Nephron progenitor cell (in vitro differentiated cells): ENCODE measurements at regions not wholly inside any gene's neighbourhood (a gene's known extent, or its start where the extent isn't known, plus 50 kb on each side); places are given as distances from the start of the nearest gene placed in this dataset.

Experiments
- DNase-seq: peaks from one replicate; pipeline ENCODE4 v3.0.0; 2021
- H3K27ac Mint-ChIP-seq: 2 replicates; pipeline ENCODE4 v1.8.0; 2021; ENCODE audit warnings: mild to moderate bottlenecking, moderate library complexity, mixed read lengths
- H3K27me3 Mint-ChIP-seq: 2 replicates; pipeline ENCODE4 v1.8.0; 2021; ENCODE audit warnings: mild to moderate bottlenecking, low read depth, mixed read lengths; ENCODE audit not compliant: poor library complexity
- H3K36me3 Mint-ChIP-seq: 2 replicates; pipeline ENCODE4 v1.8.0; 2021; ENCODE audit warnings: low read depth, mixed read lengths
- H3K4me1 Mint-ChIP-seq: 2 replicates; pipeline ENCODE4 v1.8.0; 2021; ENCODE audit warnings: mixed read lengths
- H3K4me3 Mint-ChIP-seq: 2 replicates; pipeline ENCODE4 v1.8.0; 2021; ENCODE audit warnings: mild to moderate bottlenecking, moderate library complexity, mixed read lengths
- H3K9me3 Mint-ChIP-seq: 2 replicates; pipeline ENCODE4 v1.8.0; 2021; ENCODE audit warnings: mild to moderate bottlenecking, moderate library complexity, mixed read lengths
- TF ChIP-seq, protein P1 (sequence below): fragments of 200-600 bp; sonication (generic); IDR thresholded peaks from 2 replicates; pipeline ENCODE4 v1.5.0; 2021; ENCODE audit warnings: antibody characterized with exemption

DNA sequence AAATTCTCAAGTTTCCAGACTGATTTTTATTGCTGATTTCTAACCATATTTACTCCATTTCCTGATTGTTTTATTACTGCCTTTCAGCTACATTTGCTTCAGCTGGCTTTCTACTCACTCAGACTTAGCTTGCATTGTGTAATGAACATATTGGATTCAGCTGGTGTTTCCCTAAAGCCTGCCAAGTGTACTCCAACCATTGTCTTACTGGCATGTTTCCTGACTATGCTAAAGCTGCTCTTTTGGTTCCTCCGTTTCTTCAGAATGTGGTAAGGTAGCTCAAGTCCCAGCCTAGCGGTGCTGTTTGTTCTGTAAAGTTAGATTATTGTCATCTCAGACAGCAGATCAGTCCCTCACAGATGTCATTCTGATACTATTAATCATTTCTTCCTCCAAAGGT lies 53.1 kb upstream of the GLRA2 start:
- Mint-ChIP-seq H3K4me3 (no peak overlapping the region), H3K27me3 (peaks cover 4% of the 10 kb centered on the region), H3K9me3 (peaks cover 26% of the 10 kb centered on the region), H3K4me1 (no peaks in the 10 kb centered on the region), H3K27ac (no peak overlapping the region), H3K36me3 (no peaks in the 10 kb centered on the region)
- TF ChIP-seq, protein P1, sequence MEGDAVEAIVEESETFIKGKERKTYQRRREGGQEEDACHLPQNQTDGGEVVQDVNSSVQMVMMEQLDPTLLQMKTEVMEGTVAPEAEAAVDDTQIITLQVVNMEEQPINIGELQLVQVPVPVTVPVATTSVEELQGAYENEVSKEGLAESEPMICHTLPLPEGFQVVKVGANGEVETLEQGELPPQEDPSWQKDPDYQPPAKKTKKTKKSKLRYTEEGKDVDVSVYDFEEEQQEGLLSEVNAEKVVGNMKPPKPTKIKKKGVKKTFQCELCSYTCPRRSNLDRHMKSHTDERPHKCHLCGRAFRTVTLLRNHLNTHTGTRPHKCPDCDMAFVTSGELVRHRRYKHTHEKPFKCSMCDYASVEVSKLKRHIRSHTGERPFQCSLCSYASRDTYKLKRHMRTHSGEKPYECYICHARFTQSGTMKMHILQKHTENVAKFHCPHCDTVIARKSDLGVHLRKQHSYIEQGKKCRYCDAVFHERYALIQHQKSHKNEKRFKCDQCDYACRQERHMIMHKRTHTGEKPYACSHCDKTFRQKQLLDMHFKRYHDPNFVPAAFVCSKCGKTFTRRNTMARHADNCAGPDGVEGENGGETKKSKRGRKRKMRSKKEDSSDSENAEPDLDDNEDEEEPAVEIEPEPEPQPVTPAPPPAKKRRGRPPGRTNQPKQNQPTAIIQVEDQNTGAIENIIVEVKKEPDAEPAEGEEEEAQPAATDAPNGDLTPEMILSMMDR: no peak
- no peak for DNase-seq

DNA sequence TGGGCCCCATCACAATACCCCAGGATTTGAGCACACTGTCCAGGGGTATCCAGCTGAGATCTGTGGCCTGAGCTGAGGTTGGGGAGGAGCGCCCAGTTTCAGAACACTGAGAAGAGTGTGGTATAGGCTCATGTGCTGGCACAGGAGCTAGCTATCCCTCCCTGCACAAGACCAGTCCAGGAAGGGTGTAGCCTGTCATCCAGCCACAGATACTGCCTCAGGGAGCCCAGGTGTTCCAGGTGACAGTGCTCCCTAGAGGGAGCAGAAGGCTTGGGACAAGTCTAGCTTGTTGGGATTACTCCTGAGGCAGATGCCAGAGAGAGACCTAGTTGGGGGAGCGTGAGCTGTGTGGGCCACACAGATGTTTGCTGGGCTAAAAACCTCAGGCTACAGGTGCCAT lies 79.6 kb upstream of the GLRA2 start:
- Mint-ChIP-seq H3K36me3 (no peaks in the 10 kb centered on the region), H3K9me3 (peaks cover 25% of the 10 kb centered on the region), H3K27ac (no peak overlapping the region), H3K27me3 (no peaks in the 10 kb centered on the region), H3K4me1 (peaks cover 5% of the 10 kb centered on the region), H3K4me3 (no peak overlapping the region)
- TF ChIP-seq, protein P1: no peak
- DNase-seq: no peak

DNA sequence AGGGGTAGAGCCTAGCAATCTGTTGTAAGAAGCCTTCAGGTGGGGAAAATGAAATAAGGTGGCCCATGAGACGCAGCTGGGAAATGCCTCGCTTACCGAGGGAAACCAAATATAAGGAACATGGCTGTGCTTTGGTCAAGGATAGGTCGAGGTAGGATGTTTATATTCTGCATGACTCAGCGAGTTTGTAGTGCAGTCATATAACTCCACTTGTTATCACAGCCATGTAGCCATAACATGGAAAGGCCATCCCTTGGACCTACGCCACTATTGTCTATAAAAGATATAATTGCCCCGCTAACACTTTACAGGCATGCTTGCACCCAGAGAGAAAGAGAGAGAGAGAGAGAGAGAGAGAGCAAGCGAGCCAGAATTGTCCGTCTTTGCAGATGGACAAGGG lies 80.9 kb upstream of the GLRA2 start:
- Mint-ChIP-seq H3K36me3 (no peaks in the 10 kb centered on the region), H3K4me1 (peaks cover 5% of the 10 kb centered on the region), H3K9me3 (peaks cover 17% of the 10 kb centered on the region), H3K4me3 (no peak overlapping the region), H3K27ac (peak overlapping the region; percentile 3), H3K27me3 (no peaks in the 10 kb centered on the region)
- DNase-seq: no peak
- TF ChIP-seq, protein P1: no peak

DNA sequence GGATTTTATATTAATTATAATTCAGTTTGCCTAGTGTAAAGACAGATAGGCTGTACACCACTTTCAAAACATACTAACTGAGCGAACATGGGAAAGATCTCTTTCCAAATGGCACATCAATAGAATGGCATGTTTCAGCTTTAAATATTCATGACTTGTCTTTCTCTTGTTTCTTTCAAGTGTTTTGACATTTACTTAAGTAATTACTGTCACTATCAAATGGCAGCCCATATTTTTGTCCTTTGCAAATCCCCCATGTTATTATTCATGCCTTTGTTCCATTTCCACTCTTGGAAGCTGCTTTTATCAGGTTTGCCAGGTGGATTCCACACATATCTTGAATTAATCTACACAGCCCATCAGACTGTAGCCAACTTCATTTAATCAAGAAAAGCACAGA lies 89.2 kb upstream of the GLRA2 start:
- Mint-ChIP-seq H3K36me3 (no peaks in the 10 kb centered on the region), H3K9me3 (peaks cover 25% of the 10 kb centered on the region), H3K27ac (no peak overlapping the region), H3K4me1 (no peaks in the 10 kb centered on the region), H3K27me3 (no peaks in the 10 kb centered on the region), H3K4me3 (no peak overlapping the region)
- TF ChIP-seq, protein P1: no peak
- DNase-seq: no peak

DNA sequence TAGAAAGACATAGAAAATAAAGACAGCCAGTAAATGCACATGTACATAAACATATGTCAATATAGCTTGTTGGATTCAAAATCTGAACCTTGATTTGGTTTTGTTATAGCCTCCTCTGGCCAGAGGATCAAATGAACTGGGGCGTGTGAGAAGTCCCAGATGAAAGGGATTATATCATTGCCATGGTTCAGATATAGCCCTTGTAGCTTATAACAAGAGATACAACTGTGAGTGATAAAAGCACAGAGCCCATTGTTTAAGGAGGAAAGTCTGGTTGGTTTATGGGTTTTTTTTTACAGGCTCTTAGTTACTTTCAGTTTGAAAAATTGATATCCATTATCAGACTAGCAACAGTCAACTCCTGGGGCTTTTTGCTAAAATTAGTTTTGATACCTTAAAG lies 101.7 kb upstream of the GLRA2 start:
- no peaks in the 10 kb centered on the region for H3K36me3 Mint-ChIP-seq
- H3K4me3 Mint-ChIP-seq: no peak overlapping the region
- no peak overlapping the region for H3K27ac Mint-ChIP-seq
- TF ChIP-seq, protein P1: no peak
- H3K27me3 Mint-ChIP-seq: peaks cover 6% of the 10 kb centered on the region
- no peak for DNase-seq
- peaks cover 4% of the 10 kb centered on the region for H3K9me3 Mint-ChIP-seq
- no peaks in the 10 kb centered on the region for H3K4me1 Mint-ChIP-seq

DNA sequence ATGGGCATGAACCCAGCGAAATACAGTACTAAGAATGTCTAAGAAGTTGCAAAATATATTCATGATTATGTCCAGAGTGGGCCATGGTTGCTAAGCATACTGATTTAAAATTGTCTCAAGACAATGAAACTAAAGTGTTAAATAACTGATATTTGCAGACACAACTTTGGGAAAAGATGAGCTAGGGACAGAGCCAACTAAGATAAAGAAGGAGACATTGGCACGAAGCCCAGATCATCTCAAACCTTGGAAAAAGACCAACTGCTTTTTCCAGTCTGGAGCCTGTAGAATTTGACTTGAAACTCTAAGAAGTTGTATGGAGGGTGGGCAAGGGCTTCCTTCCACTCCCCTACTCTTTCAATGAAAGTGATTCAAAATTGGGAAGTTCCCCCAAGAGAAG lies 108.5 kb upstream of the GLRA2 start:
- DNase-seq: no peak
- no peak overlapping the region for H3K4me3 Mint-ChIP-seq
- H3K27me3 Mint-ChIP-seq: peaks cover 6% of the 10 kb centered on the region
- TF ChIP-seq, protein P1: no peak
- no peak overlapping the region for H3K27ac Mint-ChIP-seq
- H3K9me3 Mint-ChIP-seq: peaks cover 6% of the 10 kb centered on the region
- no peaks in the 10 kb centered on the region for H3K4me1 Mint-ChIP-seq
- no peaks in the 10 kb centered on the region for H3K36me3 Mint-ChIP-seq
